ENCODE measurements at regions not wholly inside any gene's neighbourhood (a gene's known extent, or its start where the extent isn't known, plus 50 kb on each side); places are given as distances from the start of the nearest gene placed in this dataset.

- TF ChIP-seq CTCF (IDR thresholded peaks at IDR 0.05) (no peak), POLR2A (IDR thresholded peaks at IDR 0.05) (no peak)
Observed at GRCh38 chr4:120263618-120264017, 197.0 kb upstream of the MAD2L1 start.

All from ovary (tissue), 3 donors.